ENCODE measurements at regions not wholly inside any gene's neighbourhood (a gene's known extent, or its start where the extent isn't known, plus 50 kb on each side); places are given as distances from the start of the nearest gene placed in this dataset.

DNA sequence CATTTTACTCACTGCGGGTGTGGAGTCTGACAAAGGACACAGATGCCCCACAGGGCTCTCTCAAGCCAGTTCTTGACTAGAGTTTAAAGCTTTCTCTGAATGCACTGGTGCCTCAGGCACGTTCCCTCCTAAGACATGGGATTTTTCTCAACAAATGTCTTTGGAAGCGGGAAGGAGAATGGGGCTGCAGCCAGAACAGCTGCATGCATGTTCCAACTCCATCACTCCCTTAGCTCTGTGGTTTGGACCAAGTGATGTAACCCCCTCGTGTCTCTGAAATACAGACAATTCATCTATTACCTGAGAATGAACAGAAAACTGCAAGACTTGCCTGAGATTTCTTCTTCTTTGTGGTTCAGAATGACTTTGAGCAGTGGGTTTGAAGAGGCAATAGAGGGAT, 141.7 kb upstream of the SERPINE2 start:
- Mint-ChIP-seq H3K36me3 (no peaks in the 10 kb centered on the region), H3K9me3 (peaks cover 3% of the 10 kb centered on the region), H3K27ac (no peak overlapping the region), H3K27me3 (ENCODE audit: insufficient read depth, low read depth) (peaks cover 2% of the 10 kb centered on the region), H3K4me3 (no peak overlapping the region), H3K4me1 (peaks cover 4% of the 10 kb centered on the region)
- no peak overlapping the region for H3K9ac ChIP-seq
- H3K9me3 ChIP-seq (ENCODE audit: low read depth), result no peaks in the 10 kb centered on the region
- no peak overlapping the region for H2AFZ ChIP-seq (replicated peaks)
- no peak overlapping the region for H3K27ac ChIP-seq
- no peak for TF ChIP-seq CTCF (IDR thresholded peaks at IDR 0.05)
- TF ChIP-seq EZH2 (IDR thresholded peaks at IDR 0.05), result no peak
- no peak for TF ChIP-seq EZH2phosphoT487 (IDR thresholded peaks at IDR 0.05)
- no peak for DNase-seq (ENCODE audit: low spot score)
- H3K4me3 ChIP-seq, result no peak overlapping the region
- H4K20me1 ChIP-seq (ENCODE audit: low read depth), result no peaks in the 10 kb centered on the region
- H3K4me1 ChIP-seq, result peaks cover 6% of the 10 kb centered on the region
- H3F3A ChIP-seq (ENCODE audit: low read depth), result no peaks in the 10 kb centered on the region
- H3K27me3 ChIP-seq, result no peaks in the 10 kb centered on the region
- no peaks in the 10 kb centered on the region for H3K36me3 ChIP-seq
- H3K79me2 ChIP-seq (ENCODE audit: low read depth), result no peaks in the 10 kb centered on the region
- no peak overlapping the region for H3K4me2 ChIP-seq

GRCh38 chr2:224178056-224178455, 139.0 kb upstream of the SERPINE2 start:
- Histone ChIP-seq H3K9ac (no peak overlapping the region), H3K4me3 (no peak overlapping the region), H3K4me1 (no peaks in the 10 kb centered on the region), H3F3A (ENCODE audit: low read depth) (no peaks in the 10 kb centered on the region), H3K9me3 (ENCODE audit: low read depth) (no peaks in the 10 kb centered on the region), H4K20me1 (ENCODE audit: low read depth) (no peaks in the 10 kb centered on the region), H3K4me2 (no peak overlapping the region), H2AFZ (replicated peaks) (no peak overlapping the region), H3K27me3 (no peaks in the 10 kb centered on the region), H3K79me2 (ENCODE audit: low read depth) (no peaks in the 10 kb centered on the region), H3K36me3 (no peaks in the 10 kb centered on the region), H3K27ac (no peak overlapping the region)
- H3K4me3 Mint-ChIP-seq, result no peak overlapping the region
- peaks cover 10% of the 10 kb centered on the region for H3K4me1 Mint-ChIP-seq
- no peak for TF ChIP-seq EZH2 (IDR thresholded peaks at IDR 0.05)
- no peak for TF ChIP-seq CTCF (IDR thresholded peaks at IDR 0.05)
- no peak for TF ChIP-seq EZH2phosphoT487 (IDR thresholded peaks at IDR 0.05)
- H3K27ac Mint-ChIP-seq, result no peak overlapping the region
- no peak for DNase-seq (ENCODE audit: low spot score)
- no peaks in the 10 kb centered on the region for H3K36me3 Mint-ChIP-seq
- peaks cover 2% of the 10 kb centered on the region for H3K27me3 Mint-ChIP-seq (ENCODE audit: insufficient read depth, low read depth)
- no peaks in the 10 kb centered on the region for H3K9me3 Mint-ChIP-seq

DNA sequence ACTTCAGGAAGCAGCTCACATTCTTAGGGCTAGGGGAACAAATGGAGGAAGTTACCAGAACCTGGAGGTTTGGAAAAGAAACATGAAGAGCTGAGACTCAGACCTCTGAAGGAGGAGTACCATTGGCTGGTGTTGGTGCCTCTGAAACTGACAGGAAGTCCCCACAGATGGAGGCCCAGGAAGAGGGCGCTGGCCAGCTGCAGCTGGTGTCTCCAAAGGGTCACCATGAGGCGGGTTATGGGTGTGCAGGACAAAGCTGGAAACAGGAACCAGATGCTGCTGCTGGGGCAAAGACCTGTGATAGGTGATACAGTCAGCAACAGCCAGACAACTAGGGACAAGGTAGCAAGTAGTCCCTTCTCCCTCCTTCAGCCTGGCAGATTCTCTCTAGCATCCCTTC, 136.5 kb upstream of the SERPINE2 start:
- Mint-ChIP-seq H3K4me3 (no peak overlapping the region), H3K27ac (peak overlapping the region; percentile 6), H3K4me1 (peaks cover 10% of the 10 kb centered on the region), H3K9me3 (no peaks in the 10 kb centered on the region), H3K36me3 (no peaks in the 10 kb centered on the region), H3K27me3 (ENCODE audit: insufficient read depth, low read depth) (peaks cover 5% of the 10 kb centered on the region)
- H3K79me2 ChIP-seq (ENCODE audit: low read depth), result no peaks in the 10 kb centered on the region
- TF ChIP-seq CTCF (IDR thresholded peaks at IDR 0.05), result no peak
- TF ChIP-seq EZH2 (IDR thresholded peaks at IDR 0.05), result no peak
- no peak for TF ChIP-seq EZH2phosphoT487 (IDR thresholded peaks at IDR 0.05)
- H3K4me3 ChIP-seq, result no peak overlapping the region
- H3K9ac ChIP-seq, result no peak overlapping the region
- DNase-seq (ENCODE audit: low spot score), result no peak
- H3K36me3 ChIP-seq, result no peaks in the 10 kb centered on the region
- no peaks in the 10 kb centered on the region for H3K4me1 ChIP-seq
- no peaks in the 10 kb centered on the region for H3K27me3 ChIP-seq
- no peaks in the 10 kb centered on the region for H4K20me1 ChIP-seq (ENCODE audit: low read depth)
- H3K27ac ChIP-seq, result no peak overlapping the region
- no peaks in the 10 kb centered on the region for H3K9me3 ChIP-seq (ENCODE audit: low read depth)
- H3K4me2 ChIP-seq, result no peak overlapping the region
- peak overlapping the region; percentile 76 for H2AFZ ChIP-seq (replicated peaks)
- no peaks in the 10 kb centered on the region for H3F3A ChIP-seq (ENCODE audit: low read depth)
